Retinal pigment epithelial cell (primary cell): ENCODE measurements at regions not wholly inside any gene's neighbourhood (a gene's known extent, or its start where the extent isn't known, plus 50 kb on each side); places are given as distances from the start of the nearest gene placed in this dataset.

ENCODE experiments used
- DNase-seq: peaks from one replicate; pipeline ENCODE4 v3.0.0-alpha.2; 2010; ENCODE audit warnings: low read depth
- H3K4me3 ChIP-seq: 2 replicates; pipeline ENCODE4 v1.5.1; 2011; ENCODE audit warnings: mild to moderate bottlenecking, low read length, control low read depth, moderate library complexity
- TF ChIP-seq, protein P1 (sequence below): conservative IDR thresholded peaks from 2 replicates; pipeline ENCODE4 v1.5.1; 2011; ENCODE audit warnings: low read depth, low read length, control low read depth, inconsistent platforms

DNA sequence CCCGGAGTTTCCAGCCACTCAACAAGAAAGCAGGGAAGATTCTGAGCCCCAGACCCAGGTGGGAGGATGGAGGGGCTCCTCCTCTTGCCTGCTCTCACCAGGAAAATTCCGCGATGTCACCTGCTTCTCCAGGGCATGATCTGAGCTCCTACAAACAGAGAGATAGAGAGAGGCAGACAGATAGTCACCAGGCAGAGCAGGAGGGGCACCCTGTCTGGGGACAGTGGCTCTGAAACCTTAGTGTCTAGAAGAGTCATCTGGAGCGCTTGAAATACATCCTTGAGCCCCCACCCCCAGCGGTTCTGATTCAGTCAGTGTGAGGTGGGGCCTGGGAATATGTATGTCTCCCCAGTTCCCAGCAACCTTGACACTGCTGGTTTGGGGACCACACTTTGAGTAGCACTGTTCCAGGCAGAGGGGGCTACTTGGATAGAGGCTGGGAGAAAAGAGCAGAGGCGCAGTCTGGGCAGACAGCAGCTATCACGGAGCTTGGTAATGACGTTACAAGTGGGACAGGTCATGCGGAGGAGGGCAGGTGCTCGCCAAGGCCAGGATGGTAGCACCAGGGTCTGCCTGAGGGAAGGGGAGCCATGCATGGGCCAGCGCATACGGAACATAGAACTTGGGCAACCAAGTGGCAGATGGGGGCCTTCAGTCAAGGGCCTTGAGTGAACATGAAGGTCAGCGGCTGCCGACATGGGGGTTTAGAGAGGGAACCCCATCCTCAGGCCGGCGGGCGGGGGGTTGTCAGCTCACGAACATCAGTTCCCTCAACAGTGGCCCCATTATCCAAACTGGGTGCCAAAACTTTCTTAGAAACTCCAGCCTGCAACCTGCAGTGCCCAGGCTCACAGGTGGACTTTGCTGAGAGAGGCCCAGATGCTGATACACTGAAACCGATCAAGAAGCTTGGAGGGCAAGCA, 60.9 kb upstream of the MYEOV start:
- TF ChIP-seq, protein P1, sequence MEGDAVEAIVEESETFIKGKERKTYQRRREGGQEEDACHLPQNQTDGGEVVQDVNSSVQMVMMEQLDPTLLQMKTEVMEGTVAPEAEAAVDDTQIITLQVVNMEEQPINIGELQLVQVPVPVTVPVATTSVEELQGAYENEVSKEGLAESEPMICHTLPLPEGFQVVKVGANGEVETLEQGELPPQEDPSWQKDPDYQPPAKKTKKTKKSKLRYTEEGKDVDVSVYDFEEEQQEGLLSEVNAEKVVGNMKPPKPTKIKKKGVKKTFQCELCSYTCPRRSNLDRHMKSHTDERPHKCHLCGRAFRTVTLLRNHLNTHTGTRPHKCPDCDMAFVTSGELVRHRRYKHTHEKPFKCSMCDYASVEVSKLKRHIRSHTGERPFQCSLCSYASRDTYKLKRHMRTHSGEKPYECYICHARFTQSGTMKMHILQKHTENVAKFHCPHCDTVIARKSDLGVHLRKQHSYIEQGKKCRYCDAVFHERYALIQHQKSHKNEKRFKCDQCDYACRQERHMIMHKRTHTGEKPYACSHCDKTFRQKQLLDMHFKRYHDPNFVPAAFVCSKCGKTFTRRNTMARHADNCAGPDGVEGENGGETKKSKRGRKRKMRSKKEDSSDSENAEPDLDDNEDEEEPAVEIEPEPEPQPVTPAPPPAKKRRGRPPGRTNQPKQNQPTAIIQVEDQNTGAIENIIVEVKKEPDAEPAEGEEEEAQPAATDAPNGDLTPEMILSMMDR = no peak
- no peak for DNase-seq
- H3K4me3 ChIP-seq = no peak overlapping the region

- TF ChIP-seq, protein P1 = no peak
- H3K4me3 ChIP-seq = no peak overlapping the region
- no peak for DNase-seq
These were observed 60.0 kb upstream of the MYEOV start for GRCh38 chr11:69233744-69234570.

DNA sequence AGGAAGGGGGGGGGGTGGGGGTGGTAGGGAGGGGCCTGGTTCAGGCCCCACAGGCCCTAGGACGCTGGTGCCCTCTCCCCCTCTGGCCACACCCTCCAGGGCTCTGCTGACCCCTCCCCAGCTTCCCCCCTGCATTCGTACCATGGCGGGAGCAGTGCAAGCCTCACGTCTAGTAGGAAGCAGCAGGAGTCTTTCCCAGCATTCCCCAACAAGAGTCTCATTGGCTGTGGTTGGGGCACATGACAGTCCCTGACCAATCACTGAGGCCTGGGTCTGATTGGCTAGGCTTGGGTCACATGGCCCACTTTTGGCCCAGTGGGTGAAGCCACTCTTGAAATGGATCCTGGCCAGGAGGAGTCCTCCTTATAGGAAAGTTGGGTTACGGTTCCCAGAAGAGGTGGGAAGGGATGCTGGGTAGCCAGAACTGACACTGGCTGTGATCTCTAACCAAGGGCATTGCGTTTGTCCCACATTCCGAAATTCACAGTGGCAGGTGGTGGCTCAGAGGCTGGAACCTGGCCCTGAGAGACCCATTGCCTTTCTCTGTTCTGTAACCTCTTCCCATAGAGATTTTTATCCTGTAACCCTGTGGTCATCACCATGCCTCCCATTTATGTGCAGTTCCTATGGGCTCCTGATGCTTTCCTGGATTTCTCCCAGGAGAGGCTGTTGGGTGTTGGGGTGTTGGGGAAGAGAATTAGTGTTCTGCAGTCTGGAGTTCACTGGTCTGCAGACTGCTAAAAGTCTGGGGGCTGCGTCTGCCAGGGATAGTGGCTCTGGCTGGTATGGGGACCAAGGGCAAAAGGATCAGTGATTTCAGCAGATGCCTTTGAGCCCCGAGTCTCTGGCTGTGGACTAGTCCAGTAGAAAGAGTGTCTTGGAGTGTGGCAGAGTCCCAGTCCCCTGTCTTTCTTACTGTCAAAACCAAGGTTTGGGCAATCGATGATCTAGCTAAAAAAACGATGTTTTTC, 58.9 kb upstream of the MYEOV start:
- TF ChIP-seq, protein P1 = no peak
- no peak overlapping the region for H3K4me3 ChIP-seq
- DNase-seq = no peak

DNA sequence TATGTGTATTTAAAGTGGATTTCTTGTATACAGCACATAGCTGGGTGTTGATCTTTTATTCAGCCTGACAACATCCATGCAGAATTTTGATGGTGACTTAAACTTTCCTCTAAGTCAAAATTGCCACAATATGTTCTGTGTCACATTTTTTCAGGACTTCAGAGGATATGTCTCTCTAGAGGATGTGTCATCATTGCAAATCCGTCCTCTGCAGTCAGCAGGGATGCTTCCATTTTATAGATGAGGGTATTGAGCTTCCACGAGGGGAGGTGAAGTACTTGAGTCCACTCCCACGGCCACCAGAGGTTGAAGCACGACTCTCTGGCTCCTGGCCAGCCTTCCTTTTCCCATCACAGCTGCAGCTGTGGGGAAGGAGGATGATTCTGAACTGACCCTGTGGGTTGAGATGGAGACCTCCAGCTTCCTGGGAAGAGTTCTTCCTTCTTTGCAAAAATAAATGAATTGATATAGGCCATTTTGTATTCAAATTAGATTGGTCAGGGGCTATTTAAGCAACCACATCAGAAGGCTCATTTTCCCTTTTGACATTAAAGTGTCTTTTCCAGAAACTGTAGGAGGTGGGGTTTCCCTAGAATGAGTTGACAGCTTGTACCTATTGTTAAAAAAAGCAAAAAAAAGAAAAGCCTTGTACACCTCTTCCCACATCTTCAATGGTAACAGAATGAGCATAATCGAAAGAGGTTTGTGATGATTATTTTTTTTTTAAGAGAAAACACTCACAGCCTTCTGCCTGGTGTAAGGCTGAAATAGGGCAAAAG, 55.2 kb upstream of the MYEOV start:
- TF ChIP-seq, protein P1 = no peak
- DNase-seq = no peak
- H3K4me3 ChIP-seq = no peak overlapping the region

GRCh38 chr11:69239641-69240040, 54.3 kb upstream of the MYEOV start:
- H3K4me3 ChIP-seq = no peak overlapping the region
- DNase-seq = no peak
- TF ChIP-seq, protein P1 = no peak
